ENCODE measurements at regions not wholly inside any gene's neighbourhood (a gene's known extent, or its start where the extent isn't known, plus 50 kb on each side); places are given as distances from the start of the nearest gene placed in this dataset.

DNA sequence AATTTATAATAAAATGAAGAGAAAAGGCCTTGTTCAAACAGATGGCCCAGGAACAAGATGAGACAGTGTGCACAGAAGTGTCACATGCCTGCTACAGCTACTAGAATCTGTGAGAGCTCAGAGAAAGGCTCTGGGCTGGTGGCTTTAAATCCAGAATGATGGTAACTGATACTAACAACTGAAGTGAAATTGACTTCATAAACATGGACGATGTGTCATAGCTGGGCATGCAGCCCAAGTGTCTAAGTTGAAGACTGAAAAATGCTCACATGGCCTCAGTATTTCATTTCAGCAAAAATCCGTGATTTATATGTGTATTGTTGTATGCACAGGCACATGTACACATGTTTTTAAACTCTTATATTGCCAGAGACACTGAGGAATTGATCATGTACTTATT lies 208.3 kb upstream of the RUNX1 start:
- WGBS (ENCODE audit: low lambda C conversion rate), result 9% methylated on average over 2 of the region's 2 CpGs
- Histone ChIP-seq H3K9me2 (no peaks in the 10 kb centered on the region), H3K27ac (ENCODE audit: low read depth in 2 of 2, low read length in 1 of 2) (peak overlapping the region; percentile 72 to 90), H3K9me3 (no peaks in the 10 kb centered on the region), H3K4me3 (ENCODE audit: low read depth in 2 of 2, low read length in 1 of 2) (peak overlapping the region in 1 of 2 experiments; percentile 39; a peak in 1 of 4 replicates), H3F3A (replicated peaks; ENCODE audit: insufficient read depth) (peaks cover 22% of the 10 kb centered on the region), H3K27me3 (ENCODE audit: insufficient read depth) (no peaks in the 10 kb centered on the region), H3K9ac (peak overlapping the region; percentile 37; the same call in 1 of the 2 replicates), H3K36me3 (replicated peaks in 1 of 2; ENCODE audit: control insufficient read depth in 1 of 2, insufficient read depth in 2 of 2, low read length in 1 of 2) (peaks cover 0 to 3% of the 10 kb centered on the region in 2 experiments), H4K20me1 (ENCODE audit: insufficient read depth) (no peaks in the 10 kb centered on the region), H3K4me2 (peak overlapping the region; percentile 71), H2AFZ (ENCODE audit: low read depth) (peak overlapping the region; percentile 40; the same call in 1 of the 2 replicates), H3K79me2 (ENCODE audit: insufficient read depth) (no peaks in the 10 kb centered on the region), H3K4me1 (ENCODE audit: control insufficient read depth in 1 of 2, insufficient read depth in 2 of 2, low read depth in 1 of 2, low read length in 1 of 2) (peaks cover 6% of the 10 kb centered on the region in 2 experiments; a peak in 3 of 4 replicates)
- ChIA-PET CTCF (no interaction called here), POLR2A (no interaction called here)
- DNase-seq, result no peak
- TF ChIP-seq MXI1 (IDR thresholded peaks at IDR 0.05; ENCODE audit: low read depth, low read length) (no peak), JUND (IDR thresholded peaks at IDR 0.05) (peak; percentile 87), GABPA (IDR thresholded peaks at IDR 0.05; ENCODE audit: low read depth) (no peak), RFX5 (IDR thresholded peaks at IDR 0.05; ENCODE audit: low read length) (no peak), EP300 (IDR thresholded peaks at IDR 0.05; ENCODE audit: borderline replicate concordance in 1 of 2, low read depth in 1 of 2, low read length in 1 of 2) (peak in 1 of 2 experiments; percentile 78; a peak in 1 of 4 replicates), RAD21 (IDR thresholded peaks at IDR 0.05; ENCODE audit: low read length) (no peak), FOXM1 (IDR thresholded peaks at IDR 0.05; ENCODE audit: low read depth) (no peak), RXRA (IDR thresholded peaks at IDR 0.05; ENCODE audit: borderline replicate concordance, low read depth) (peak; percentile 34; the same call in 1 of the 2 replicates), NRF1 (IDR thresholded peaks at IDR 0.05; ENCODE audit: low read depth, low read length) (no peak), NFIC (IDR thresholded peaks at IDR 0.05; ENCODE audit: borderline replicate concordance) (peak; percentile 96), ZBTB33 (IDR thresholded peaks at IDR 0.05; ENCODE audit: borderline replicate concordance, low read depth) (no peak), SIN3A (IDR thresholded peaks at IDR 0.05; ENCODE audit: borderline replicate concordance, low read depth, low read length) (peak; percentile 66), GATA2 (CRISPR knock-in tag; IDR thresholded peaks at IDR 0.05) (no peak), RCOR1 (IDR thresholded peaks at IDR 0.05; ENCODE audit: low read length) (no peak), POLR2AphosphoS5 (IDR thresholded peaks at IDR 0.05; ENCODE audit: low read depth, low read length) (peak; percentile 37; the same call in 1 of the 2 replicates), USF1 (IDR thresholded peaks at IDR 0.05; ENCODE audit: borderline replicate concordance, low read depth) (peak; percentile 17; the same call in 1 of the 2 replicates), FOSL2 (IDR thresholded peaks at IDR 0.05; ENCODE audit: borderline replicate concordance, low read depth) (peak; percentile 79; the same call in 1 of the 2 replicates), MEF2A (IDR thresholded peaks at IDR 0.05; ENCODE audit: borderline replicate concordance, low read depth) (peak; percentile 39; the same call in 1 of the 2 replicates), MAX (IDR thresholded peaks at IDR 0.05; ENCODE audit: low read depth) (0 out of 2 replicates have a peak, but pooled peaks have one; percentile 55), TEAD4 (IDR thresholded peaks at IDR 0.05; ENCODE audit: borderline replicate concordance, insufficient read depth) (no peak), FOXJ3 (CRISPR knock-in tag; IDR thresholded peaks at IDR 0.05) (no peak), ELF1 (IDR thresholded peaks at IDR 0.05) (no peak), SMC3 (IDR thresholded peaks at IDR 0.05; ENCODE audit: low read depth, low read length) (no peak), EZH2phosphoT487 (IDR thresholded peaks at IDR 0.05; ENCODE audit: borderline replicate concordance, low read depth) (no peak), CHD2 (IDR thresholded peaks at IDR 0.05; ENCODE audit: low read length, partially characterized antibody) (no peak)
- TF ChIP-seq, protein P1, sequence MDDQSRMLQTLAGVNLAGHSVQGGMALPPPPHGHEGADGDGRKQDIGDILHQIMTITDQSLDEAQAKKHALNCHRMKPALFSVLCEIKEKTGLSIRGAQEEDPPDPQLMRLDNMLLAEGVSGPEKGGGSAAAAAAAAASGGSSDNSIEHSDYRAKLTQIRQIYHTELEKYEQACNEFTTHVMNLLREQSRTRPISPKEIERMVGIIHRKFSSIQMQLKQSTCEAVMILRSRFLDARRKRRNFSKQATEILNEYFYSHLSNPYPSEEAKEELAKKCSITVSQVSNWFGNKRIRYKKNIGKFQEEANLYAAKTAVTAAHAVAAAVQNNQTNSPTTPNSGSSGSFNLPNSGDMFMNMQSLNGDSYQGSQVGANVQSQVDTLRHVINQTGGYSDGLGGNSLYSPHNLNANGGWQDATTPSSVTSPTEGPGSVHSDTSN (IDR thresholded peaks at IDR 0.05), result peak; percentile 97
- TF ChIP-seq, protein P2, sequence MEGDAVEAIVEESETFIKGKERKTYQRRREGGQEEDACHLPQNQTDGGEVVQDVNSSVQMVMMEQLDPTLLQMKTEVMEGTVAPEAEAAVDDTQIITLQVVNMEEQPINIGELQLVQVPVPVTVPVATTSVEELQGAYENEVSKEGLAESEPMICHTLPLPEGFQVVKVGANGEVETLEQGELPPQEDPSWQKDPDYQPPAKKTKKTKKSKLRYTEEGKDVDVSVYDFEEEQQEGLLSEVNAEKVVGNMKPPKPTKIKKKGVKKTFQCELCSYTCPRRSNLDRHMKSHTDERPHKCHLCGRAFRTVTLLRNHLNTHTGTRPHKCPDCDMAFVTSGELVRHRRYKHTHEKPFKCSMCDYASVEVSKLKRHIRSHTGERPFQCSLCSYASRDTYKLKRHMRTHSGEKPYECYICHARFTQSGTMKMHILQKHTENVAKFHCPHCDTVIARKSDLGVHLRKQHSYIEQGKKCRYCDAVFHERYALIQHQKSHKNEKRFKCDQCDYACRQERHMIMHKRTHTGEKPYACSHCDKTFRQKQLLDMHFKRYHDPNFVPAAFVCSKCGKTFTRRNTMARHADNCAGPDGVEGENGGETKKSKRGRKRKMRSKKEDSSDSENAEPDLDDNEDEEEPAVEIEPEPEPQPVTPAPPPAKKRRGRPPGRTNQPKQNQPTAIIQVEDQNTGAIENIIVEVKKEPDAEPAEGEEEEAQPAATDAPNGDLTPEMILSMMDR (IDR thresholded peaks at IDR 0.05), result no peak
- TF ChIP-seq, protein P3, sequence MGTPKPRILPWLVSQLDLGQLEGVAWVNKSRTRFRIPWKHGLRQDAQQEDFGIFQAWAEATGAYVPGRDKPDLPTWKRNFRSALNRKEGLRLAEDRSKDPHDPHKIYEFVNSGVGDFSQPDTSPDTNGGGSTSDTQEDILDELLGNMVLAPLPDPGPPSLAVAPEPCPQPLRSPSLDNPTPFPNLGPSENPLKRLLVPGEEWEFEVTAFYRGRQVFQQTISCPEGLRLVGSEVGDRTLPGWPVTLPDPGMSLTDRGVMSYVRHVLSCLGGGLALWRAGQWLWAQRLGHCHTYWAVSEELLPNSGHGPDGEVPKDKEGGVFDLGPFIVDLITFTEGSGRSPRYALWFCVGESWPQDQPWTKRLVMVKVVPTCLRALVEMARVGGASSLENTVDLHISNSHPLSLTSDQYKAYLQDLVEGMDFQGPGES (IDR thresholded peaks at IDR 0.05; ENCODE audit: low read depth, low read length), result no peak

Data from SK-N-SH (cell line).